ENCODE measurements at regions not wholly inside any gene's neighbourhood (a gene's known extent, or its start where the extent isn't known, plus 50 kb on each side); places are given as distances from the start of the nearest gene placed in this dataset.

DNA sequence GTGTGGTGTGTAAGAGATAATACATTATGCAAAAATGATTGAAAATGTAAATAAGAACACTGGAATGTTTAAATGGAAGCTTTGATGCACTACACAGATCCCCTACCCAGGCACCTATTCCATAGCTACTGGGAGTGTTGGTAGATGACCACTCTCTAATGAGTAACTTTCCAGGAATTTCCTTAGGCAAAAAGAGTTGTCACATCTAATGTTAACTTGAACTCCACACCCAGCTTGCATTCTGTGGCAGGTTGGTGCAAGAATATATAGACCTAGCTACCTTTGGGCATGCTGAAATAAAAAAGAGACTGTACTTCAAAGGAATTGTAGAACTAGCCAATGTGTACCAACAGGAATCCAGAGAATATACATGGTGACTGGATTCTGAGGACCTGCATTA, 1254.2 kb upstream of the EYS start:
- DNase-seq (ENCODE audit: low read depth in 2 of 2), result no peak

DNA sequence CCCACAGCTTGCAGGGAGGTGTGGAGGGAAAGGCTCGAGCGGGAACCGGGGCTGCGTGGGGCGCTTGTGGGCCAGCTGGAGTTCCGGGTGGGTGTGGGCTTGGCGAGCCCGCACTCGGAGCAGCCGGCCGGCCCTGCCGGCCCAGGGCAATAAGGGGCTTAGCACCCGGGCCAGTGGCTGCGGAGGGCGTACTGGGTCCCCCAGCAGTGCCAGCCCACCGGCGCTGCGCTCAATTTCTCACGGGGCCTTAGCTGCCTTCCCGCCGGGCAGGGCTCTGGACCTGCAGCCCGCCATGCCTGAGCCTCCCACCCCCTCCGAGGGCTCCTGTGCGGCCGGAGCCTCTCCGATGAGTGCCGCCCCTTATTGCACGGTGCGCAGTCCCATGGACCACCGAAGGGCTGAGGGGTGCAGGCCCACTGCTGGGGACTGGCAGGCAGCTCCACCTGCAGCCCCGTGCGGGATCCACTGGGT, 1242.2 kb upstream of the EYS start:
- DNase-seq (ENCODE audit: low read depth in 2 of 2), result no peak

DNA sequence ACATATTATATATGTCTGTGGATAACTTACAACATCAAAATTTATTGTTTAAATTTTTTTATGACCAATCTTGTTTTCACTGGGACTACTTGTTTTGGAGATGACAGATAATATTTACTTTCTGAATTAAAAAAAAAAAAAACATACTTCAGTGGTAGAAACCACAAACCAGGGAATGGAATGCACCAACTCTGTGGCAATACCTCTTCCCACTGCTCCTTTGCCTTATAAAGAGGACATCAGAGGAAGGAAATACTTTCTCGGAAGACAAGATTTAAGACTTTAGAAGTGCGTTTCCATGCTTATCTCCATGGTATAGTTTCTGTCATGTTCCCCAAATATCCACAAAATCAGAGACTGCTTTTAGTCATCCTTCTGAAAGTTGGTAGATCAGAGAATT, 1241.1 kb upstream of the EYS start:
- no peak for DNase-seq (ENCODE audit: low read depth in 2 of 2)

DNA sequence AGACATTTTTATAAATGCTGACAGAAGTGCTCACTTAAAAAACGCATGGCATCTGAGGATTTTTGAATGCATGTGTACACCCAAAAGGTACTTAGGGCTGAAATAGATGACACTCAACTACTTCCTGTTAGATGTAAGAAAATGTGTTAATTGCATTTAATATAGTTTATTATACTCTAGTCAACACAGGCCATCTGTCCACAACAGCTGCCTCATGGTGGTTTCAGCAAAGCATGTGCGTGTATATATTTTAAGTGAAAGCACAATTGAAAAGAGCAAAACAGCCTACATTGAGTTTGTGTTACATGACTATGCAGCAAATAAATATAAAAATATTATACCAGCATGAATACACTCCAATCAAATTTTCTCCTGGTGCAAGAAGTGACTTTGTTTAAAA, 1233.0 kb upstream of the EYS start:
- DNase-seq (ENCODE audit: low read depth in 2 of 2), result no peak

DNA sequence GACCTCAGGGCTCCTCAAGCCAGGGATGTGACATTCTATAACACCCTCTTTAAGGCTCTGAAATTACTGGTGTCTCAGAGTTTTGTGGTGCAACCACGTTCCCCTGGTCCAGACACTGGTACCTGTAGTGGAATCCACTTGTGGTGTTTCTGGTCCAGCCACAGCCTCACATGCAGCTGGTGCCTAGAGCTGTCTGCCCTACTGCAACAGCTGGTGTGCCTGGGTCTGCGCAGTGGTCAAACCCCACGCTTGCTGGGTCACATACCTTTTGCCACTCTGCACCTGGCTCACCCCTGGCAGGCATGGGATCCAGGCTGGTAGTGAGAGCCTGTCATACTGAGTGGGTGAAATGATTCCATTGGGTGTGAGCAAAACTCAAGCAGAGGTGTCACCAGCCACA, 1230.2 kb upstream of the EYS start:
- DNase-seq (ENCODE audit: low read depth in 2 of 2), result no peak

DNA sequence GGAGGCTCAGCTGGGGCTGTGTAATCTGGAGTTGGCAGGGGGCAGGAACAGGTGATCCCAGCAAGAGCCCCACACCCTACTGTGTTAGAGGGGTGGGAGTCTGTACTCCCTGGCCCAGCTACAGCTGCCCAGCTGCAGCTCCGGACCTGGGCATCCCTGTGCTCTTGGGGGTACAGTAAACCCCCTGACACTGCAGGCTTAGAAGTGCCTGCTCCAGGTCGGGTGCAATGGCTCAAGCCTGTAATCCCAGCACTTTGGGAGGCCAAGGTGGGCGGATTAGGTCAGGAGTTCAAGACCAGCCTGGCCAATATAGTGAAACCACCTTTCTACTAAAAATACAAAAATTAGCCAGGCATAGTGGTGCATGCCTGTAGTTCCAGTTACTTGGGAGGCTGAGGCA, 1228.6 kb upstream of the EYS start:
- DNase-seq (ENCODE audit: low read depth in 2 of 2), result no peak

DNA sequence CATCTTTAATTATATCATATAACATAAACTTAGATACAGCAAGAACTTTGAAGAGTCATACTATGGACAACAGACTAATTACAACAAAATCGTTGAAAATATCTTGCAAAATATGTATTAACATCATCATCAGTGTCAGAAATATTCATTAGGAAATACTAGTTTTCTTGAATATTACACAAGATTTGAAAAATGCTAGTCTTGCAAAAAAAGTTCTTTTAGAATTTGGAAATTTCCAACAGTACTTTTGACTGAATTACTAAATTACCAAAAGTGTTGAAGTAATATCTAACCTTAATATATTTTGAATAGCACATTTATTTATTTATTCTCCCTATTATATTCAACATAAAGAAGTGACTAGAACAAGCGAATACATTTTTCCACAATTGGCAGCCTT, 1224.8 kb upstream of the EYS start:
- DNase-seq (ENCODE audit: low read depth in 2 of 2), result no peak

DNA sequence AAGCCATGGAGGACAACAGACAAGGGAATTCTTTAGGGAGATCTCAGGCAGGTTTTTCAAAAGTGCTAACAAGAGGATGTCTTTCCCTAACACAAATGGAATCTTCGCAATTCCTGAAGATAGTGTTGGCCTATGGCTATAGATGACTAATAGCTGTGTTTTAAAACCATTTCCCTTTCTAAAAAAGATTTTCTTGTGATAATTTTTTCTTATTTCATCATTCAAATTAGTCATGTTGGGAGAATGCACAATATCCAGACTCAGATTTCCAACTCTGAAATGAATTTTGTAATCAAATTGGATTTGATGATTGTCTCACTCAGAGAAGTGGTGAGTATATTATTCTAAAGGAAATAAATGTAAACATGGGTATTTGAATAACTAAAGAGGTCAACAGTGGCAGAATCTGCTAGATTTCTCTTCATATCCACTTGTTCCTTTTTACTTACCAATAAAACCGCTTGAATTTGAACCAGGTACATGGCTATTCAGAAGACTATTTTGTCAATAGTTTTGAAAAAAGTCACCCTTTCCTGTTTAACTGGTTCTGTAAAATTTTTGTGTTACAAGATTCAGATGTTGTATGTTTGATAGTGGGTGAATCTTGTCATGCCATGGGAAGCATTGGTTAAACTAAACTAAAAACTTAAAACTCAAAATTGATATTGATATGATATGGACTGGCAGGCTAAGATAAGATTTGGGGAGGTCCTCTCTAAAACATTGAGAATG, 1223.7 kb upstream of the EYS start:
- no peak for DNase-seq (ENCODE audit: low read depth in 2 of 2)

DNA sequence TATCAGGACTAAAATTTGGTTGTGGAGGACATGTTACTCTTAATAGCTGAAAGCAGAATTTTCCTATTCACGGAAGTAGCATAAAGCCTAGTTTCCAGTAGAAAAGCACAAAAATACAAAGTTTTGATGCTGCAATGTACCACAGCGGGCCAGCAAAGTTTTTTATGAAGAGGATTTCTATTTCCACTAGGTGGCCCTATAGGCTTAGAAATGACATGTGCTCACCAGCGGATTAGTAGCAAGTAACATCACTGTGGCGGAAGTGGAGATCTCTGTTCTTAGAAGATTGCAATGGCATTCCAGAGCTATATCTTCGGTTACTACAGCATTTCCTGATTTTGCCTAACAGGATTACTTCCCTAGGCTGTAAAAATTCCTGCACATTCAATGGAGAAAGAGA, 1219.0 kb upstream of the EYS start:
- no peak for DNase-seq (ENCODE audit: low read depth in 2 of 2)

DNA sequence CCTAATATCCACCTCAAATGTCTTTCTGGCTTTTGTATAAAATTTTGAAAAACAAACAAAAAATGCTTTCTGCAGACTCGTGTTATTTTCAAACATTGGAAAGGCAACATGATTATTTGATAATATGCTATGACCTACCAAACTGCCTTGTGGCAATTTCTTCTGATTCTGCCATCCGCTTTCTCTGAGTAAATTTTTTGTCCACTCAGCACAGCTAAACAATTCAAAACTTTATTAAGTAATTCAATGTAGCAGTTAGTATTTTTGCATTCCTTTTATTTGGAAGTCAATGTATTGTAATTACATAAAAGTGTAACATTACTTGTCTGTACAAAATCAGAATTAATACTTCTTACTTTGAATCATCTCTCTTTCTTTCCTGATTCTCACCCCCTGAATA, 1206.6 kb upstream of the EYS start:
- no peak for DNase-seq (ENCODE audit: low read depth in 2 of 2)

DNA sequence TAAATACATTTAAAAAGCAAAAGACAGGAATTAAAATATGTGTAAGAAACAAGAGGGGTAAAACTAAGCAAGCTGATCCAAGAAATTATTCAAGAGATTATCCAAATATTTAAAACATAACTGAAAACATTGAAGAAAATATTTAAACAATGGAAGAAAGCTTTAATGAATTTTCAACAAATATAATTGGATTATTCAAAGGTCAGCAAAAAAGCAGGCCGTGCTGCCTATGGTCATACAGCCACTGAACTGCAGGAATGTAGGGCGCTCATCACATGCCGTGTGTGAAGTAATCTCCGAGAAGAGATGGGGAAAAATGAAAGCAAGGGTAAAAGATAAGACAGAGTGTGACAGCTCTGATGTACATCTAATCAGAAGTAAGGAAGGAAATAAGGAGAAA, 1195.4 kb upstream of the EYS start:
- no peak for DNase-seq (ENCODE audit: low read depth in 2 of 2)

DNA sequence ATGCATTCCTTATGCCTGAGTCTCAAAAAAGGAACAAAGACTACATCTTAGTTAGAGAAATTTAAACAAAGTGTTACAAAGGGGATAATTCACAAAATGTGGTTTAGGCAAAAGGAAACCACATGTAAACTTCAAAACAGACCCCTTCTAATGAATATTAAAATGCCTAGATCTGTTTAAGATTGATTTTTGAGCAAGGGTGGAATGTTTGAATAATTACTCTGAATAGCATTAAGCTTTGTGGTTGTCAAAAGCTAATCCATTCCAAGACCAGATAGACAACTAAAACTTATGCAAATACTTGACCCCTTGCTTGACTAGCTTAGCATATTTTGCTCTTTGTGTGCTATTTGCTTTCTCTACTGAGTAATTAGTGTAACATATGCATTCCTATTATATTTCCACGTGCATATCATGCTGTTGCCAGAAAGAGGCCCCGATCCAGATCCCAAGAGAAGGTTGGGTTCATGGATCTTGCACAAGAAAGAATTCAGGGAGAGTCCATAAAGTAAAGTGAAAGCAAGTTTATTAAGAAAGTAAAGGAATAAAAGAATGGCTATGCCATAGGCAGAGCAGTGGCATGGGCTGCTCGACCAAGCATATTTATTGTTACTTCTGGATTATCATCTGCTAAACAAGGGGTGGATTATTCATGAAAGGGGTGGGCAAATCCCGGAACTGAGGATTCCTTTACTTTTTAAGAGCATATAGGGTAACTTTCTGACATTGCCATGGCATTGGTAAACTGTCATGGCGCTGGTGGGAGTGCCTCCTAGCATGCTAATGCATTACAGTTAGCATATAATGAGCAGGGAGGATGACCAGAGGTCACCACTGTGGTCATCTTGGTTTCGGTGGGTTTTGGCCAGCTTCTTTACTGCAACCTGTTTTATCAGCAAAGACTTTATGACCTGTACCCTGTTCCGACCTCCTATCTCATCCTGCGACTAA, 1193.4 kb upstream of the EYS start:
- DNase-seq (ENCODE audit: low read depth in 2 of 2), result no peak

DNA sequence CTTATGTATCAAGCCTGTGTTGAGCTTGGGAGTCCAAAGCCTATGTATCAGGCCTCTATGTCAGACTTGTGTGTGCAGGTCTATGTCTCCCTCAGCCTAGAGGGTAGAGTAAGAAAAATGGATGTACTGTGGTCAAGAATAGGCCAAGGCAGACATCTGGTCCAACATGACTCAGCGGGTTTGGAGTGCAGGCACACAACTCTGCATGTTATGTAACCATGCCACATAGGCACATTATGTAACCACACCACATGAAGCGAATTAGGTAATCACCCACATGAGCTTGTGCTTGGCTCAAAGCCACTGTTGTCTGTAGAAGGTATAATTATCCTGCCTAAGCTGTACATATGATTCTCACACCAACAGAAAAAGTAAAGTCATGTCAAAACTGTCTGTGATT, 1190.5 kb upstream of the EYS start:
- DNase-seq (ENCODE audit: low read depth in 2 of 2), result no peak

DNA sequence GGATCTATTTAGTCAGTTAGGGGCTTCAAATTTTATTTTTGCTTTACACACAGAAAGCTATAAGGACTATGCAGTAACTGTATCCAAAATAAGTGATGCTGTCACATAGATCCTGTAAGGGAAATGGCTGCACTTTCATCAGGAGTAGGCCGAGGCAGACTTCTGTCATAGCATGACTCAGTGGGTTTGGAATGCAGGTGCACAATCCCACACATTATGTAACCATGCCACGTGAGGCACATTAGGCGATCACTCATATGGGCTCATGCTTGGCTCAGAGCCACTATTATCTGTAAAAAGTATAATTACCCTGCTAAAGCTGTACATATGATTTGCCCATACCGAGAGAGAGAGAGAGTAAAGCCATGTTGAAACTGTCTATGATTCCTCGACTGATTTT, 1189.4 kb upstream of the EYS start:
- DNase-seq (ENCODE audit: low read depth in 2 of 2), result no peak

DNA sequence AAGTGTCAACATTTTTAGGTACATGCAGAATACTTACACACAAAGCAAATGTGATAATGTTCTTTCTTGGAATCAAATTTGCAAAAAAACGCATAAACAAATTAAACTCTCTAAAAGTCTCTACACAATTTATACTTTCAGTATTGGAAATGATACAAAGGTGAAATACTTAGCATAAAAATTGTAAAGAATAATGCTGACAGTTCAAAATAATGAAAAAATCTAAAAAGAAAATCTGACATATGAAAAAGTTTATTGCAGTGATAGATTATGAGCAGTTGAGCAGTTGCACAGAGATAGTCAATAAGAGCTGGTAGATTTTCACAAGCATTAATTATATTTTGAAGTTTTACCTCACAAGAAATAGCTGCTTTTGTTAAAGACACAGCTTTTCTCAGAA, 1176.4 kb upstream of the EYS start:
- DNase-seq (ENCODE audit: low read depth in 2 of 2), result no peak

DNA sequence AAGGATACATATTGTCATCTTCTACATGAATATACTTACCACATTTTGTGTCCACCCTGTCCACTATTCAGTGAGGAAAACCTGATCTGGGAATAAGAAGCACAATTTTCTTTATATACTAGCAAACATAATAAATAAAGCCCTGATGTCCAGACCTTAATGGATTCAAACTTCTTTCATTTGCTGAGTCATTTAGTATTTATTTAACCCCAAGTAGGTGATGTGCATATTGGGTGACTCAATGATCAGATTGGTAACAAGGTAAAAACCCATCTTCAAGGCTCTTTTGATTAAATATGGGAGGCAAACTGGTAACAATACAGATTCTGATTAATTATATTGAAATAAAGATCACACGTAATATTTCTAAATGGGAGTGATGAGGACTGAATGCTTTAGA, 1159.8 kb upstream of the EYS start:
- no peak for DNase-seq (ENCODE audit: low read depth in 2 of 2)

DNA sequence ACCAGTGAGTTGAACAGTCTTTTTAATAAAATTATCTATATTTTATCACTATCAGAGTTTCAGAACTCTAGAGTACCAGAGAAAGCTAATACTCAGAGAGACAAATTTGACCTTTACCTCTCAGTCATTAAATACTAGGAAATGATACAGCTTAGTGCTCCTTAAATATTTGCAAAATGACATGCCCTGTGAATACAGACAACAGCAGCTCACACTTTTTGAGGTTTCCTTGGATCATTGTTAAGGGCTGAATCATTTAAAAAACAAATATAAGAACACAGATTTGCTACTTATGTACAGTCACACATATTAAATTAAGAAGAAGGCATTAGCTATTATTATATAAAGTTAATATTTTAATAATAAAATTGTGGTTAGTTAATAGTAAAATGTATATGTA, 1158.7 kb upstream of the EYS start:
- DNase-seq (ENCODE audit: low read depth in 2 of 2), result no peak

DNA sequence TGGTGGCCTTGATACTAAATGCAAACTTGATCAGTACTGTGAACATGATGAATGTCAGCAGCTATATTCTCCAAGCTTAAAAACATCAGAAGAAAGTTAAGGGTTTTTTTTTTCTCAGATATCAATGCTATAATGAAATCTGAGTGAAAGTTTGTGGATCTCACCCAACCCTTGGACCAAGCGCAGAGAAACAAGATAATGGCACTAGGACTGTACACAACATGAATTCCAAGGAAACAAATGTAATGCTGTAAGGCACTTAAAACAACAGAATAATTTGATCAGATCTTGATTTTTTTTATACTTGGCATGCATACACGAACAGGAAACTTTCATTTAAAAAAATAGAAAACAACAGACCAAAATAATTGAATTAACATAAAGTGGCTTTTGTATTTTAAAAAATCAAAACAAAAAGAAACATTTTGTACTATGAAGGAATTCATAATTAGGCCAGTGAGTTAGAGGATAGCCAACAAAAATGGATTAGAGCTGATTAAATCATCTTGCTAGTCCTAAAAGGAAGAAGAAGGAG, 1154.0 kb upstream of the EYS start:
- no peak for DNase-seq (ENCODE audit: low read depth in 2 of 2)

DNA sequence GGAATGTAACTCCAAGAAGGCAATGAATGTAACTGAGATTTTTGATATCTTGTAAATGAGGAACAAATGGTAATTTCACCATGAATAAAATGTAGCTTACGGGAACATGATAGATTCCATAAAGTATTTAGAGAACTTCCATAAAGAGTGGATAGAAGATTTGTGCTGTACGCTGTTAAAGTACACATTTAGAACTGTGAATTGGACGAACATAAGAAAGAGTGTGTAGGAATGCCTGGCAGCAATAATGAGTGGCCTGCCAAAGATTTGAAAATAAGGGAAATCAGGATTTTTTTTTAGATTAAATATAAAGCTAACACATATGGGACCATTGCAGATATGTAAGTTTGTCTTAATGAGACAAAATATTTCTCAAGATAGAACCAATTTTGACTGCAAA, 1153.3 kb upstream of the EYS start:
- no peak for DNase-seq (ENCODE audit: low read depth in 2 of 2)

DNA sequence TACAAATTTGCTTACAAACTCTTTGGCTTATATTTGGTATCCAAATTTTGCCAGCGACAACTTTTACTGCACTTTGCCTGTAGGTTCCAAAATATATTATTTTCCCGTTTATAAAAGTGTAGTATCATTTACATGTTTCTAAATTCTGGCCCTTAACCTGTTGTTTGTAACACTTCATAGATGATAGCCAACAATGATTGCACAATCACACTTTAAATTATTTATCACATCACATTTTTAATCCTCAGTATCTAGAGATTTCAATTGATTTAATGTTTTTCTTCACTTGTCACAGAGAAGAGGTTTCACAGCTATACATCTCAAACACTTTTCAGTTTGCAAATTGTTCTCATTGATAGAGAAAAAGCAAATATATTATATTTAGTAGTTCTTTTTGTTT, 1151.2 kb upstream of the EYS start:
- no peak for DNase-seq (ENCODE audit: low read depth in 2 of 2)

DNA sequence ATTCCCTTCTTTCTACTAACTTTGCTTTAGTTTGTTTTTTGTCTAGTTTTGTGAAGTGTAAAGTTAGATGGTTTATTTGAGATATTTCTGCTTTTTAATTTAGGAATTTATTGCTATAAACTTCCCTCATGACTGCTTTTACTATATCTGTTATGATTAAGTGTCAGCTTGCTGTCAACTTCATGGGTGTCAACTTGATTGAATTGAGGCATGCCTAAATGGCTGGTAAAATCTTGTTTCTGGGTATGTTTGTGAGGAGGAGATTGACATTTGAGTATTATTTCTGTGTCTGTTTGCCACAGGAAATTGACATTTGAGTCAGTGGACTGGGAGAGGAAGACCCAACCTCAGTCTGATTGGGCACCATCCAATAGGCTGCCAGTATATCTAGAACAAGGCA, 1147.0 kb upstream of the EYS start:
- no peak for DNase-seq (ENCODE audit: low read depth in 2 of 2)

DNA sequence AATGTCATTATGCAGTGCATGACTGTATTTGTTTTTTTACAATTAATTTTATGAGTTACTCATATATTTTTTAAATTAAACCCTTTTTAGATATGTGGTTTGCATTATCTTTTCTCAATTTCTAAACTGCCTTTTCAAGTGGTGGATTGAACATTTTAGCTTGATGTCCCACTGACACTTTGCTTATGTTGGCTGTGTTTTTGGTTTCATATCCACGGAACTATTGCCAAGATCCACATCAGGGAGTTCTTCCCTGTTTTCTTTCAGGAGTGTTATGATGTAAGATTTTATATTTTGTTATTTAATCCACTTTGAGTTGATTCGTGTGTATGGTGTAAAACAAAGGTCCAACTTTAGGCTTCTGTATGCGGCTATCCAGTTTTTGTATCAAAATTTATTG, 1144.9 kb upstream of the EYS start:
- DNase-seq (ENCODE audit: low read depth in 2 of 2), result no peak

DNA sequence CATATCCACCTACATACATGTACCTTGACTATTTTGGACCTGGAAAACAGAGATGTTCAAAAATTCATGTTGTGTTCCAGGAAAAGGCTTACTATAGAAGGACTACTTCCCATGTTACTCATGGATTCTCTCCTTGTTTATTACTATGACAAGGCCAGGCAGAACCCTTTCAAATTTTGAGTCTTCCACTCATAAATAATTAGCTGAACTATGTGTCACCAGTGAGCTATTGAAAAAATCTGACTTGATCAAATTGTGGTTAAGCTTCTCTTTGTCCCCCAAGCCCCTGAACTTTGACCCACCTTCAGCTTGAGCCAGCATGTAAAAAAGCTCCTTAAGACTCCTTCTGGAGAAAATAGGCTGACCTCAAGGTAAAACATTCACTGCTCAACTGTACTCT, 1142.8 kb upstream of the EYS start:
- DNase-seq (ENCODE audit: low read depth in 2 of 2), result no peak

Measured in activated CD4-positive, alpha-beta T cell treated with anti-CD3 and anti-CD28 coated beads for 24 hours (primary cell).